Lung (tissue), 11 donors: ENCODE measurements at regions not wholly inside any gene's neighbourhood (a gene's known extent, or its start where the extent isn't known, plus 50 kb on each side); places are given as distances from the start of the nearest gene placed in this dataset.

Experiments used
- ATAC-seq: fragments of 200-7000 bp; cut with Tn5 transposase; one replicate; pipeline ENCODE4 v1.9.1; 2020; ENCODE audit warnings: moderate number of reproducible peaks; ENCODE audit not compliant: insufficient read depth, low FRiP score
- DNase-seq, 3 donors: peaks; one replicate each; pipeline ENCODE4 v3.0.0-alpha.2; 2013 to 2017
- H3K27ac ChIP-seq, 2 donors: one replicate each; pipeline ENCODE4 v1.5.1; 2013; ENCODE audit warnings: mild to moderate bottlenecking in 2 of 2, moderate library complexity in 2 of 2, control low read depth in 1 of 2, inconsistent platforms in 1 of 2, low read depth in 1 of 2, low read length in 1 of 2
- H3K27me3 ChIP-seq, 3 donors: one replicate each; pipeline ENCODE4 v1.5.1; 2013; ENCODE audit warnings: low read length in 2 of 3; ENCODE audit not compliant: control insufficient read depth in 3 of 3, insufficient read depth in 3 of 3
- H3K36me3 ChIP-seq, 4 donors: one replicate each; pipeline ENCODE4 v1.5.1; 2013; ENCODE audit warnings: low read length in 4 of 4, mild to moderate bottlenecking in 1 of 4, moderate library complexity in 1 of 4; ENCODE audit not compliant: control insufficient read depth in 4 of 4, insufficient read depth in 4 of 4
- H3K4me1 ChIP-seq, 5 donors: one replicate each; pipeline ENCODE4 v1.5.1; 2013; ENCODE audit warnings: low read length in 5 of 5, mild to moderate bottlenecking in 2 of 5, moderate library complexity in 1 of 5; ENCODE audit not compliant: control insufficient read depth in 5 of 5, insufficient read depth in 5 of 5
- H3K4me3 ChIP-seq: one replicate; pipeline ENCODE4 v1.5.1; 2013; ENCODE audit warnings: mild to moderate bottlenecking, control low read depth, moderate library complexity
- H3K9ac ChIP-seq, 2 donors: one replicate each; pipeline ENCODE4 v1.5.1; 2013; ENCODE audit warnings: low read length in 2 of 2, control low read depth in 1 of 2; ENCODE audit not compliant: insufficient read depth in 1 of 2
- H3K9me3 ChIP-seq, 4 donors: one replicate each; pipeline ENCODE4 v1.5.1; 2013; ENCODE audit warnings: low read length in 3 of 4, mild to moderate bottlenecking in 1 of 4, moderate library complexity in 1 of 4; ENCODE audit not compliant: control insufficient read depth in 4 of 4, insufficient read depth in 3 of 4
- CTCF ChIP-seq: IDR thresholded peaks from 2 replicates; pipeline ENCODE4 v1.5.1; 2012; ENCODE audit warnings: mild to moderate bottlenecking; ENCODE audit errors: control extremely low read depth, extremely low read depth
- WGBS, 2 donors: extraction: QIAGEN DNeasy Blood & Tissue Kit; methylation state at CpG; one replicate each; pipeline ENCODE4 v1.1.7; 2013; 5-methylcytosine and 5-hydroxymethylcytosine counted together
- donor health status: control.
- donor health status: control.
- donor health status: Bipolar disorder and iron deficiency.
- donor health status: healthy.
- donor health status: DM: yes; HTN: yes; CAD: no.

GRCh38 chr6:144873623-144874378, 588.7 kb downstream of the UTRN start:
- no peak for ATAC-seq
- Histone ChIP-seq H3K27me3 (no peaks in the 10 kb centered on the region), H3K9ac (no peak overlapping the region), H3K9me3 (no peaks in the 10 kb centered on the region), H3K36me3 (no peaks in the 10 kb centered on the region), H3K4me3 (no peak overlapping the region), H3K4me1 (no peaks in the 10 kb centered on the region), H3K27ac (no peak overlapping the region)
- 85 to 89% methylated on average over 1 of the region's 1 CpG for WGBS, 2 donors
- no peak for DNase-seq
- no peak for TF ChIP-seq CTCF

GRCh38 chr6:144876689-144877088, 591.6 kb downstream of the UTRN start:
- DNase-seq (no peak), ATAC-seq (no peak)
- Histone ChIP-seq H3K27me3 (no peaks in the 10 kb centered on the region), H3K4me1 (no peaks in the 10 kb centered on the region), H3K9me3 (no peaks in the 10 kb centered on the region), H3K27ac (no peak overlapping the region), H3K9ac (no peak overlapping the region), H3K36me3 (no peaks in the 10 kb centered on the region), H3K4me3 (no peak overlapping the region)
- TF ChIP-seq CTCF: no peak
- WGBS, 2 donors: 92 to 93% methylated on average over 2 of the region's 2 CpGs

- Histone ChIP-seq H3K9ac (no peak overlapping the region), H3K27ac (no peak overlapping the region), H3K27me3 (no peaks in the 10 kb centered on the region), H3K4me1 (no peaks in the 10 kb centered on the region), H3K4me3 (no peak overlapping the region), H3K36me3 (no peaks in the 10 kb centered on the region), H3K9me3 (no peaks in the 10 kb centered on the region)
- ATAC-seq (no peak), DNase-seq (no peak)
- no peak for TF ChIP-seq CTCF
- 74 to 80% methylated on average over 1 of the region's 1 CpG for WGBS, 2 donors
Observed at GRCh38 chr6:144877118-144877517, 592.0 kb downstream of the UTRN start.

GRCh38 chr6:144878577-144878976, 593.4 kb downstream of the UTRN start:
- DNase-seq: no peak
- no peak for ATAC-seq
- TF ChIP-seq CTCF: no peak
- H3K4me1 ChIP-seq: no peaks in the 10 kb centered on the region
- H3K27me3 ChIP-seq: no peaks in the 10 kb centered on the region
- H3K9me3 ChIP-seq: no peaks in the 10 kb centered on the region
- WGBS, 2 donors: 84 to 89% methylated on average over 5 of the region's 5 CpGs
- H3K4me3 ChIP-seq: no peak overlapping the region
- no peak overlapping the region for H3K27ac ChIP-seq
- H3K9ac ChIP-seq: no peak overlapping the region
- no peaks in the 10 kb centered on the region for H3K36me3 ChIP-seq
